ENCODE measurements at regions not wholly inside any gene's neighbourhood (a gene's known extent, or its start where the extent isn't known, plus 50 kb on each side); places are given as distances from the start of the nearest gene placed in this dataset.

- no peak for DNase-seq
Observed at GRCh38 chr4:187135878-187136277, 412.2 kb upstream of the FAT1 start.

GRCh38 chr4:187139141-187139540 is 415.5 kb upstream of the FAT1 start:
- DNase-seq: no peak

- no peak for DNase-seq
Observed at GRCh38 chr4:187141101-187141500, 417.4 kb upstream of the FAT1 start.

- no peak for DNase-seq
Observed at GRCh38 chr4:187149229-187149945, 425.7 kb upstream of the FAT1 start.

GRCh38 chr4:187157380-187157958 is 433.8 kb upstream of the FAT1 start:
- DNase-seq: no peak

- DNase-seq: no peak
Observed at GRCh38 chr4:187158003-187158402, 434.3 kb upstream of the FAT1 start.

- no peak for DNase-seq
Observed at GRCh38 chr4:187160486-187160885, 436.8 kb upstream of the FAT1 start.

- no peak for DNase-seq
Observed at GRCh38 chr4:187166886-187167512, 443.3 kb upstream of the FAT1 start.

GRCh38 chr4:187171706-187172339 is 448.2 kb upstream of the FAT1 start:
- no peak for DNase-seq

- no peak for DNase-seq
Observed at GRCh38 chr4:187172340-187172761, 448.7 kb upstream of the FAT1 start.

GRCh38 chr4:187174749-187175148 is 451.1 kb upstream of the FAT1 start:
- no peak for DNase-seq

GRCh38 chr4:187175197-187175596 is 451.5 kb upstream of the FAT1 start:
- DNase-seq: no peak

- DNase-seq: no peak
Observed at GRCh38 chr4:187176261-187176910, 452.7 kb upstream of the FAT1 start.

GRCh38 chr4:187178084-187178483 is 454.4 kb upstream of the FAT1 start:
- DNase-seq: no peak

- DNase-seq: no peak
Observed at GRCh38 chr4:187178587-187178986, 454.9 kb upstream of the FAT1 start.

- DNase-seq: no peak
Observed at GRCh38 chr4:187179086-187180058, 455.7 kb upstream of the FAT1 start.

- no peak for DNase-seq
Observed at GRCh38 chr4:187181054-187181453, 457.4 kb upstream of the FAT1 start.

GRCh38 chr4:187183346-187183745 is 459.7 kb upstream of the FAT1 start:
- DNase-seq: peak; percentile 40

GRCh38 chr4:187183826-187184225 is 460.2 kb upstream of the FAT1 start:
- DNase-seq: no peak

GRCh38 chr4:187184508-187184907 is 460.9 kb upstream of the FAT1 start:
- no peak for DNase-seq

GRCh38 chr4:187188118-187188517 is 464.5 kb upstream of the FAT1 start:
- no peak for DNase-seq

GRCh38 chr4:187188741-187189140 is 465.1 kb upstream of the FAT1 start:
- no peak for DNase-seq

Data from left hindlimb (tissue), 1 donor.